KMS-11 (cell line): ENCODE measurements at regions not wholly inside any gene's neighbourhood (a gene's known extent, or its start where the extent isn't known, plus 50 kb on each side); places are given as distances from the start of the nearest gene placed in this dataset.

Experiments
- H2AFZ ChIP-seq: fragments of 200-600 bp; sonication (generic); 2 replicates; pipeline ENCODE4 v1.6.1; 2016; ENCODE audit warnings: antibody characterized with exemption, mixed run types, low read depth
- H3K27ac ChIP-seq: fragments of 200-600 bp; sonication (generic); 2 replicates; pipeline ENCODE4 v1.6.1; 2016; ENCODE audit warnings: mild to moderate bottlenecking, mixed run types
- H3K27me3 ChIP-seq: fragments of 200-600 bp; sonication (generic); 2 replicates; pipeline ENCODE4 v1.6.1; 2017; ENCODE audit warnings: mild to moderate bottlenecking, low read depth, mixed run types, moderate library complexity; ENCODE audit not compliant: insufficient read depth
- H3K36me3 ChIP-seq: fragments of 200-600 bp; sonication (generic); 2 replicates; pipeline ENCODE4 v1.6.1; 2017; ENCODE audit warnings: mild to moderate bottlenecking, mixed run types; ENCODE audit not compliant: insufficient read depth
- H3K4me1 ChIP-seq: fragments of 200-600 bp; sonication (generic); 2 replicates; pipeline ENCODE4 v1.6.1; 2016; ENCODE audit warnings: mild to moderate bottlenecking, low read depth, mixed run types; ENCODE audit not compliant: poor library complexity, severe bottlenecking
- H3K4me2 ChIP-seq: fragments of 200-600 bp; sonication (generic); 2 replicates; pipeline ENCODE4 v1.7.0; 2016; ENCODE audit warnings: mild to moderate bottlenecking, mixed run types
- H3K4me3 ChIP-seq: fragments of 200-600 bp; sonication (generic); IDR thresholded peaks from 2 replicates; pipeline ENCODE4 v1.6.1; 2017; ENCODE audit warnings: low read depth, low read length, mixed read lengths; ENCODE audit not compliant: insufficient read depth
- H3K79me2 ChIP-seq: fragments of 200-600 bp; sonication (generic); 2 replicates; pipeline ENCODE4 v1.6.1; 2016; ENCODE audit warnings: low read depth, mixed run types; ENCODE audit not compliant: insufficient read depth
- H3K9ac ChIP-seq: fragments of 200-600 bp; sonication (generic); 2 replicates; pipeline ENCODE4 v1.6.1; 2016; ENCODE audit warnings: mild to moderate bottlenecking, mixed run types
- H4K20me1 ChIP-seq: fragments of 200-600 bp; sonication (generic); 2 replicates; pipeline ENCODE4 v1.6.1; 2016; ENCODE audit warnings: mild to moderate bottlenecking, mixed run types; ENCODE audit not compliant: insufficient read depth
- CTCF ChIP-seq: fragments of 200-600 bp; sonication (generic); conservative IDR thresholded peaks from 2 replicates; pipeline ENCODE4 v1.6.1; 2017; ENCODE audit warnings: low read depth, mild to moderate bottlenecking, antibody characterized with exemption, low read length, moderate library complexity, mixed read lengths

DNA sequence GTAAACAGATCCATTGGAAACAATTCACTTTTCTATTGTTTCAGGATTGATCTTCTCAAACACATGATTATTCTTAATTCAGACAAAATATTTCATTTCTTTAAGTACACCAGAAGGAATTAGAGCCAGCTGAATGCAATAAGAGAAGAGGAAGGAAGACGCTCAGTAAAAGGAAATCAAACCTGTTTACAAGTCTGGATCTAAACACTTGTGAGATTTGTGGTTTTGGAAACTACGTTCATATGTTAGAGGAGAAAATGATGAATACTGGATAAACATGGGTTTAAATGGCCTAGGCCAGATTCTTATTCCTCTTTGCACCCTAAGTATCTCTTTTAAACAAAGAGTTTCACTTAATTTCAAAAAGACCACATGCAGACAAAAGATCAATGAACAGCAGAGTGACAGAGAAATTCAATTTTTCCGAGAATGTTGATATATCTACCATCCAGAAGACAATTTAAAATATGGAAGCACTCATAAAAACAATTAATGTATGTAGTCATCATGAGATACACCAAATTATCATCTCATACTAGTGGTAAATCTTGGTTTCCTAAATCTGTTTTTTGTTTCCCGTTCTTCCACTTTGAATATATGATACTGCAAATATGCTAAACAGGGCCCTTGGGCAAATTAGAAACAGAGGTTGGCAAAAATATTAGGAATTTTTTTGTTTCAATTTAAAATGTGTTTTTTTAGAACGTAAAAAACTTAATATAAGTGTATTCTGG is 703.5 kb upstream of the CITED2 start:
- H3K79me2 ChIP-seq, result no peaks in the 10 kb centered on the region
- H4K20me1 ChIP-seq, result no peaks in the 10 kb centered on the region
- H2AFZ ChIP-seq, result no peak overlapping the region
- no peak overlapping the region for H3K9ac ChIP-seq
- H3K4me2 ChIP-seq, result no peak overlapping the region
- no peak for TF ChIP-seq CTCF
- no peak overlapping the region for H3K4me3 ChIP-seq
- no peaks in the 10 kb centered on the region for H3K36me3 ChIP-seq
- no peak overlapping the region for H3K27ac ChIP-seq
- H3K4me1 ChIP-seq, result no peaks in the 10 kb centered on the region
- H3K27me3 ChIP-seq, result no peaks in the 10 kb centered on the region

GRCh38 chr6:140076105-140076504 is 701.7 kb upstream of the CITED2 start:
- no peaks in the 10 kb centered on the region for H3K79me2 ChIP-seq
- H3K4me2 ChIP-seq, result no peak overlapping the region
- H3K27me3 ChIP-seq, result no peaks in the 10 kb centered on the region
- no peak for TF ChIP-seq CTCF
- H3K27ac ChIP-seq, result no peak overlapping the region
- no peaks in the 10 kb centered on the region for H4K20me1 ChIP-seq
- no peak overlapping the region for H3K9ac ChIP-seq
- no peaks in the 10 kb centered on the region for H3K4me1 ChIP-seq
- H3K4me3 ChIP-seq, result no peak overlapping the region
- no peaks in the 10 kb centered on the region for H3K36me3 ChIP-seq
- no peak overlapping the region for H2AFZ ChIP-seq

DNA sequence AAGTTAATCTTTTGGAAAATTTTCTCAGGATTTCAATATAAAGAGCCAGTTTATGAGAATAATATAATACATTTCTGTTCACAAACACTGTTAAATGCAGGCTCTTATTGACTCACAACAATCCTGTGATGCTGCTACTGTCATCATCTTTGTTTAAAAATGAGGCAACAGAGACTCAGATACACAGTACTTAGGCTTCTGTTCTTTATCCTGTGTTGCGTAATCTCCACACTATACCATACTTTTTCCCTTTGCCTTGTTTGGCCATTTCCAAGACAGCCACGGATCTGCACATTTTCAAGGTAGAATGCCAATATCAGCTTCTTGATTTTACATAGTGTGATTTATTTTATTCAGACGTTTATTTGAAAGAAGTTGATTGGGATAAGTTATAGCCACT is 699.0 kb upstream of the CITED2 start:
- TF ChIP-seq CTCF, result no peak
- Histone ChIP-seq H2AFZ (no peak overlapping the region), H3K27me3 (no peaks in the 10 kb centered on the region), H3K4me3 (no peak overlapping the region), H3K79me2 (no peaks in the 10 kb centered on the region), H3K36me3 (no peaks in the 10 kb centered on the region), H3K4me1 (no peaks in the 10 kb centered on the region), H3K9ac (no peak overlapping the region), H3K27ac (no peak overlapping the region), H3K4me2 (no peak overlapping the region), H4K20me1 (no peaks in the 10 kb centered on the region)

- H3K9ac ChIP-seq, result no peak overlapping the region
- H3K4me3 ChIP-seq, result no peak overlapping the region
- H4K20me1 ChIP-seq, result no peaks in the 10 kb centered on the region
- H3K36me3 ChIP-seq, result no peaks in the 10 kb centered on the region
- H3K79me2 ChIP-seq, result no peaks in the 10 kb centered on the region
- no peaks in the 10 kb centered on the region for H3K27me3 ChIP-seq
- no peak overlapping the region for H3K4me2 ChIP-seq
- TF ChIP-seq CTCF, result no peak
- H3K27ac ChIP-seq, result no peak overlapping the region
- H2AFZ ChIP-seq, result no peak overlapping the region
- H3K4me1 ChIP-seq, result no peaks in the 10 kb centered on the region
Observed at GRCh38 chr6:140071601-140072062, 697.2 kb upstream of the CITED2 start.
